Retinal pigment epithelial cell (primary cell): ENCODE measurements at regions not wholly inside any gene's neighbourhood (a gene's known extent, or its start where the extent isn't known, plus 50 kb on each side); places are given as distances from the start of the nearest gene placed in this dataset.

Experiments used
- DNase-seq: peaks from one replicate; pipeline ENCODE4 v3.0.0-alpha.2; 2010; ENCODE audit warnings: low read depth
- H3K4me3 ChIP-seq: 2 replicates; pipeline ENCODE4 v1.5.1; 2011; ENCODE audit warnings: mild to moderate bottlenecking, low read length, control low read depth, moderate library complexity
- CTCF ChIP-seq: conservative IDR thresholded peaks from 2 replicates; pipeline ENCODE4 v1.5.1; 2011; ENCODE audit warnings: low read depth, low read length, control low read depth, inconsistent platforms

GRCh38 chr1:195141294-195141693 is 1466.9 kb downstream of the KCNT2 start:
- DNase-seq, result no peak
- TF ChIP-seq CTCF, result no peak
- H3K4me3 ChIP-seq, result no peak overlapping the region

- no peak for TF ChIP-seq CTCF
- DNase-seq, result no peak
- H3K4me3 ChIP-seq, result no peak overlapping the region
Measured at GRCh38 chr1:195130598-195130997, 1477.6 kb downstream of the KCNT2 start.

GRCh38 chr1:195122497-195122896 is 1485.7 kb downstream of the KCNT2 start:
- DNase-seq, result no peak
- H3K4me3 ChIP-seq, result no peak overlapping the region
- TF ChIP-seq CTCF, result no peak

- TF ChIP-seq CTCF, result no peak
- no peak for DNase-seq
Measured at GRCh38 chr1:195113471-195113870, 1494.8 kb downstream of the KCNT2 start.

GRCh38 chr1:195105773-195106172 is 1502.5 kb downstream of the KCNT2 start:
- no peak for TF ChIP-seq CTCF
- H3K4me3 ChIP-seq, result no peak overlapping the region

More at GRCh38 chr1:195113471-195113870, 1494.8 kb downstream of the KCNT2 start:
- H3K4me3 ChIP-seq, result no peak overlapping the region

GRCh38 chr1:195105281-195105680 is 1503.0 kb downstream of the KCNT2 start:
- H3K4me3 ChIP-seq, result no peak overlapping the region
- no peak for DNase-seq
- TF ChIP-seq CTCF, result no peak

More at GRCh38 chr1:195105773-195106172, 1502.5 kb downstream of the KCNT2 start:
- DNase-seq, result no peak

- no peak overlapping the region for H3K4me3 ChIP-seq
- no peak for TF ChIP-seq CTCF
- DNase-seq, result no peak
Measured at GRCh38 chr1:195097316-195097715, 1510.9 kb downstream of the KCNT2 start.
